Activated CD4-positive, CD25-positive, alpha-beta regulatory T cell treated with anti-CD3 and anti-CD28 coated beads, Interleukin-2, amount 50 U/mL, for 72 hours (primary cell): ENCODE measurements at regions not wholly inside any gene's neighbourhood (a gene's known extent, or its start where the extent isn't known, plus 50 kb on each side); places are given as distances from the start of the nearest gene placed in this dataset.
"Not testable (repeated sequence)": the region's sequence is repeated elsewhere in the genome, so short reads cannot be mapped to it uniquely, and the experiment has no call there.

Experiments
- DNase-seq: peaks from one replicate; pipeline ENCODE4 v3.0.0; 2021

DNA sequence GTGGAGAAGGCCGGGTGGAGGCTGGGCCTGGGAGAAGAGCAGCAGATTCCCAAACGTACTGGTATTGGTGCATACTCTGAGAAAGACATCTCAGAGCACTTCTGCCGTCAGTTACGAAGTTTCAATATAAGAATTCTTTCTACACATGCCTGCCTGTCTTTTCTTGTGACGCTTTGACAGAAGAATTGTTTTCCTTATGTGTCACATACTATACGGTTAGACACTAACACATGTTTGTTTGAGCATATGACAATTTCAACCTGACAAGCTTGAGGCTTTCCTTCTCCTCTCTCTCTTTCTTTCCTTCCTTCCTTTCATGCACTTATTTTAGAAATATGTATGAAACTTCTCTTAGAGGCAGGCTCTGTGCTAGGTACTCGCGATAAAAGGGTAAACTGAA is 360.0 kb downstream of the QKI start:
- no peak for DNase-seq

GRCh38 chr6:163773646-163774045 is 359.1 kb downstream of the QKI start:
- DNase-seq = no peak

DNA sequence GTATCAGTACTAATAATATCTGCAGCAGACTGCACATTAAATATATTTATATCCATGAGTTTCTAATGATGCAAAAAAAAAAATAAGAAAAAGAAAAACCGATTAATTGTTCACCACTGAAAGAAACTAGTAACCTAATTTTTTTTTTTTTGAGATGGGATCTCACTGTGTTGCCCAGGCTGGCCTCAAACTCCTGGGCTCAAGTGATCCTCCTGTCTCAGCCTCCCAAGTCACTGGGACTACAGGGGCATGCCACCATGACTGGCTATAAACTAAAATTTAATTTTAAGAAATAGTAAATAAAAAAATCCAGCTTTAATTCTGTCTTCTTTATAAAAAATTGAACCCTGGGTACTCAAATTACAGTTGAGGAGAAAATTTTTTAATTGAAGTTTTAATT is 358.2 kb downstream of the QKI start:
- DNase-seq = no peak

GRCh38 chr6:163771180-163771579 is 356.7 kb downstream of the QKI start:
- no peak for DNase-seq

GRCh38 chr6:163768905-163769304 is 354.4 kb downstream of the QKI start:
- DNase-seq = no peak

DNA sequence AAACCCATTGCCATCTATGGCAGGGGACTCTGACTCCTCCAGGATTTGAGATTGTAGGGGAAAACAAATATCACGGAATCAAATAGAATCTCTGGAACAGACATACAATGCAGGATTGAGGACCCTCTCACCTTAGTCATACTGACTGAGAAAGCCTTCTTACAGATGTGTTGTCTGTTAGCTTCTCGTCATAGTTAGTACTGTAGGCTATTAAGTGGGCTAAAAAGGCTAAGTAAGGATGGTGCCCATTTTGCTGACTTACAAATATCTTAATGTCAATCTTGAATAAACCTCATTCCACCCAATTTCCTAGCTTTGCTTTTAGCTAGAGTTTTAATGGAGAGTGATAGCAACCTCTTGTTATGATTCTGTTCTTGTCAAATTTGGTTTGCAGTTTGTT is 352.4 kb downstream of the QKI start:
- DNase-seq = no peak

DNA sequence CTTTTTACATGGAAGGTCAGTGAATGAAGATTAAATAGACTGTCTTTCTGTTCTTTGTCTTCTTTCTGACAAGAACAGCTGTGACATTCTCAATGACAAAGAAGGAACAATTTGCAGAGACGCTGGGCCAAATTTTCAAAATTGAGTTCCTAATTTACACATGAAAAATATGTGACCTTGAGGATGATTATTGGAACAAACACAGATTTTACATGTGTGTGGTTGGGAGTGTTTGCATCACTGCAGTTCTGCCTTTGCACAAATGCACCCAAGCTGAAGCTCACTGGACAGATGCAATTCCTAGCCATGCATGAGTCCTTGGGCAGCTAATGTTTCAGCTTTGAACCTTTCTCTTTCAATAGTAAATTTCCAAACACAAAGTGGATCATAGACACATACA is 350.8 kb downstream of the QKI start:
- no peak for DNase-seq

GRCh38 chr6:163764565-163764964 is 350.0 kb downstream of the QKI start:
- DNase-seq = no peak

DNA sequence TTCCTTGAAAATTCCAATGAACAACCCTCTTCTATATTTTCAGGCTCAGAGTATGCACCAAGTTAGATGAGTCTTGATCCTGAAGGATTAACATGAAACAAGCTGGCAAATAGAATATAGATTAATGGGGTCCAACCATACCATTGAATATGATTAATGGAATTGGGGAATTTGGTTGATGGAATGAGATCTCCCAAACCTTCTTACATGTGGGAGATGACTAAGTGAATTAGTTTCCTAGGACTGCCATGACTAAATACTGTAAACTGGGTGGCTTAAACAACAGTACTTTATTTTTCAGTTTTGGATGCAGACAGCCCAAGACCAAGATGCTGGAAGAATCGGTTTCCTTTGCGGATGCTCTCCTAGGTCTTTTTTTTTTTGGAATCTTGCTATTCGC is 347.0 kb downstream of the QKI start:
- DNase-seq = no peak

DNA sequence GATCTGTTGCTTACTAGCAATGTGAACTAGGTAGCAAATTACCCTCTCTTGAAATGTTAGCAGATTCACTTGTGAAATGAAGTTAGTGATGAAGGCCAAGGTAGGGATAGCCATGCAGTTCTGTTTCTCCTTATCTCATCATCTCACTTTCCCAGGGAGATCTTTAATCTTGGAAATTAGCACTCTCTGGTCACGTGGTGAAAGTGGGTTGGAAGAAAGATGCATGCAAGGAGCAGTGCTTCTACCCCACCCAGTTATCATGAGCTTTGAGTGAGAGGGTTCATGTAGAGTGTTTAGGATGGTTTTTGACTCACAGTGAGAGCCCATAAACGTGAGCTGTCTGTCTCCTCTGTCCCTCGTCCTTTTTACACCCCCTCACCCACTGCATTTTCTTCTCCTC is 346.3 kb downstream of the QKI start:
- no peak for DNase-seq

GRCh38 chr6:163759542-163759941 is 345.0 kb downstream of the QKI start:
- DNase-seq = no peak

DNA sequence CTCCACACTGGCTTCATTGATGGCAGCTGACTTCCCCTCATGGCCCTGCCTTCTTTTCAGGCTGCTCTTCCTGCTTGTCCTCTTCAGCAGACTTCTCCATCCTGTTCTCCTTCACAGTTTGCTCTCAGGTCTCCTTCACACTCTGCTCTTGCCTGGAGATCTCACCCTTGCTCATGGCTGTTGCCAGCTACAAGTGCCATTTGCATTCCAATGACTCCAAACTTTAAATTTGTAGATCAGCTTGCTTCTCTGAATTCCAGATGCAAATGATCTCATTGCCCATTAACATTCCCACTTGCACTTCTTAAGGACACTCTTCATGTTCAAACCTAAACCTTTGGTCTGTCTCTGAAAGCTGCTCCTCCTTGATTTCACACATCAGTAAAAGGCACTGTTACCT is 343.0 kb downstream of the QKI start:
- no peak for DNase-seq

DNA sequence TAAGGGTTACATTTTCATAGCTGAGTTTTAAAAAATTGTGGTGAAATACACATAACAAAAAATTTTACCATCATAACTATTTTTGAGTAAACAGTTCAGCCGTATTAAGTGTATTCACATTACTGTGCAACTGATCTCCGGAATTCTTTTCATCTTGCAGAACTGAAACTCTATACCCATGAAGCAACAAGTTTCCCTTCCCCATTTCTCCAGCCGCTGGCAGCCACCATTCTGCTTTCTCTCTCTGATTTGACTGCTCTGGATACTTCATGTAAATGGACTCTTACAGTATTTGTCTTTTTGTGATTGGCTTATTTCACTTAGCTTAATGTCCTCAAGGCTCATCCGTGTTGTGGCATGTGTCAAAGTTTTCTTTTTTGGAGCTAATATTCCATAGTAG is 341.6 kb downstream of the QKI start:
- no peak for DNase-seq

DNA sequence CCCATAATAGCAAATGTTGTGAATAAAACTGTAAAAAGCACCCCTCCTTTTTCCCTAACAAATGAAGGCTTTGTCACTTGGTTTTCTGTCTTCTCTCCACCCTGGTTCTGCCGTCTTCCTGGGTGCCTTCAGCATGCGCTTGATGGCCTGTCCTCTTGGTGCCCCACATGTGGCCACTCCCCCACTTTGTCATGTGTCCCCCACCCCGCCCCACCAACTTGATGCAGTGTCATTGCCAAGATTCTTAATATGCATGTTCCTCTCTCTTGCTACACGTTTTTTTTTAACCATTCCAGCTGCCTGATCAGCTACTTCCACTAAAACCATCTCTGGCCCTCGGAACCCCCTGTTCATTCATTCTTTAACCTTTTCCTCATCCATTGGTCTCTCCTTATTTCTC is 340.3 kb downstream of the QKI start:
- no peak for DNase-seq

DNA sequence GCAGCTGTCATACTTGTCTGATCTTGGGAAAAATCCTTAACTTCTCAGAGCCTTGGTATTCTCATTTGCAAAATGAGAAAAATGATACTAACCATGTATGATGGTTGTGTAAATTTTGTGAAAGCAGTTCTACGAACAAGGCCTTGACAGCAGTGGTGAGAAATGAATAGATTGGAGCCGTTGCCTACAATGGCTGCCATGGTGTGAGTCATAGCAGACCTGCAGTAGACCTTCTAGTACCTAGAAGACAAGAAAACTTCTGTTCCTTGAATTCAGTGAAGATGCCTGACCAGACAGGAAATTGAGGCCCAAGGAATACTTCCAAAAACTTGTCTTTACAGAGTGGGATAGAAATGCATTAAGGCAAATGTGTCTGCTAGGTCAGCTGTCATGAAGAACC is 338.9 kb downstream of the QKI start:
- DNase-seq = no peak

DNA sequence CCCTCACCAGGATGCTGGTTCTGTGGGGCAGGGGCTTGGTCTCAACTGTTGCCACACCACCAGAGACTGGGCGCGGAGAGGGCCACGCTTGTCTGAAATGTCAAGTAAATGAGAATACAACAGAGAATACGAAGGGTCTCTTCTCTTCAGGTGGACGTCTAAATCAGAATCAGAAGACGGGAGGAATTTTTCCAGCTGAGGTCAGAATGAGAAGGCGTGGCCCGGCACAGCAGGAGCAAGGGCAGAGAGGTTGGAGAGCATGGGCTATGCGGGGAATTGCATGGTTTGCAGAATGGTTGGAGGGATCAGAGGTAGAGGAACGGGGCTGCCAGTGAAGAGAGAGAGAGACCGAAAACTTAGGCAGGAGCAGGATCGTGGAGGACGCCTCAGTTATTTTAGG is 337.9 kb downstream of the QKI start:
- DNase-seq = no peak

GRCh38 chr6:163751032-163751525 is 336.6 kb downstream of the QKI start:
- no peak for DNase-seq

DNA sequence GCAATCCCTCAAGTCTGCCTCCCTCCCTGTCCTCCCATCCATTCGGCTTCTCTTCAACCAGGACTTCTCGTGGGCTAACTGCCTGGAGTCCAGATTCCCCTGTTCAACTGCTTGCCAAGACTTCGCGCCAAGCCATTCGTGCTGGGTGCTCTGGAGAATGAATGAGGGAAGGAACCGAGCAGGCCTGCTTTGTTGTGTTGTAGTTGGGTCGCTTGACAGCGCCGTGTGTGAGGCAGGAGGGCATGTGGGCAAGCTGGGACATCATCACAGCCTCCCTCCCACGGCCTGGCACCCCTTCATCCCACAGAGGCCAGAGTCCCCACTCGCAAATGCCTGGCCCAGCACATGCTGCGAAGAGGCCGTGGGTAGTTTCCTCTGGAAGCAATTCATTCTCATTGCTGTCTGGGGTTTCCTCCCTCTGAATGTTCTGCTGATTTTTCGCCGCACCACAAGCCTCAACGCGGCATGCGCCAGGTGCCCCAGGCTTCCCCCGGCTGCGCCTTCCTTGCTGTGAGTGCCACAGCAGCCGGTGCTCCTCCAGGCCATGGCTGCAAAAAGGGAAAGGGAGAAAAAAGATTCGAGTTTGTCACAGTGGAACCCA is 336.0 kb downstream of the QKI start:
- DNase-seq = no peak

DNA sequence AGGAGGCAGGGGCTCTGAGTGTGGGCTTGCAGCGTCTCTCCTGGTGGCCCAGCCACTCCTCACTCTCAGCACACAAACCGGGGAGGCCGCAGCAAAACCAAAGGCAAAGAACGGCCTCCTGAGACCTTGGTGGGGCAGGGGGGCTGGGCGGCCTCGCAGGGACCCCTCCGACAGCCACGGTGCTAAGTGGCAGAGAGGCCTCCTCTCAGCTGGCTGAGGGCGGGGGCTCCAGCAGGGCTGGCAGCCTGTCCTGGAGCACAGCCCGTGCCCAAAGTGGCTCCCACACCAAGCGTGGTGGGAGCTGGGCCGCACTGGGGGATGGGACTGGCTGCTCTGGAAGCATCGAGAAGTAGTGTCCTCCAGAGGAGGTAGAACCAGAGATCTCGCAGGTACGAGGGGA is 334.4 kb downstream of the QKI start:
- no peak for DNase-seq

DNA sequence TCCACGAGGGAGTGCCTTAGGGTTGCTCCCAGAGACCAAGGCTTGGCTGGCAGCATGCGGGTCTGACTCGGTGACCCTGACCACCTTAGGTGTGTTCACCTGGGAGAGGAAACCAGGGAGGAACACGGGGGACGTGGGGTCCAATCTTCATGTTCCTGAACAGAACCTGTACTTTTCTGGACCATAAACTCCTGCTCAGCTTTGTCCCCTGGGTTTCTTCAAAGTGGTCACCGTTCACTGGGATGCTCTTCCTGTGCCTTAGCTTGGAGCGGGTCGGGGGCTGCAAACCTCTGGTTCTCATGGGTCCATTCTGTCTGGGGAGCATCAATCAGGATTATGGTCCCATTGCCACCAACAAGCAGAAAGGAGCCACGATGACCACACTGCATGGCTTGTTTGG is 333.5 kb downstream of the QKI start:
- DNase-seq = no peak

DNA sequence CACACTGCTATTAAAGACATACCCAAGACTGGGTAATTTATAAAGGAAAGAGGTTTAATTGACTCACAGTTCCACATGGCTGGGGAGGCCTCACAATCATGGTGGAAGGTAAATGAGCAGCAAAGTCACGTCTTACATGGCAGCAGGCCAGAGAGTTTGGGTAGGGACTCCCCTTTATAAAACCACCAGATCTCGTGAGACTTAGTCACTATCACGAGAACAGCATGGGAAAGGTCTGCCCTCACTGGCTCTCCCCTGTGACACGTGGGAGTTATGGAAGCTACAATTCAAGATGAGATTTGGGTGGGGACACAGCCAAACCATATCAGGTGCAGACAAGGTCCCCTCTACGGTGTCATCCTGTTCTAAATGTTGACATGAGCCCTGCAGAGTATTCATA is 332.5 kb downstream of the QKI start:
- DNase-seq = not testable (repeated sequence)

DNA sequence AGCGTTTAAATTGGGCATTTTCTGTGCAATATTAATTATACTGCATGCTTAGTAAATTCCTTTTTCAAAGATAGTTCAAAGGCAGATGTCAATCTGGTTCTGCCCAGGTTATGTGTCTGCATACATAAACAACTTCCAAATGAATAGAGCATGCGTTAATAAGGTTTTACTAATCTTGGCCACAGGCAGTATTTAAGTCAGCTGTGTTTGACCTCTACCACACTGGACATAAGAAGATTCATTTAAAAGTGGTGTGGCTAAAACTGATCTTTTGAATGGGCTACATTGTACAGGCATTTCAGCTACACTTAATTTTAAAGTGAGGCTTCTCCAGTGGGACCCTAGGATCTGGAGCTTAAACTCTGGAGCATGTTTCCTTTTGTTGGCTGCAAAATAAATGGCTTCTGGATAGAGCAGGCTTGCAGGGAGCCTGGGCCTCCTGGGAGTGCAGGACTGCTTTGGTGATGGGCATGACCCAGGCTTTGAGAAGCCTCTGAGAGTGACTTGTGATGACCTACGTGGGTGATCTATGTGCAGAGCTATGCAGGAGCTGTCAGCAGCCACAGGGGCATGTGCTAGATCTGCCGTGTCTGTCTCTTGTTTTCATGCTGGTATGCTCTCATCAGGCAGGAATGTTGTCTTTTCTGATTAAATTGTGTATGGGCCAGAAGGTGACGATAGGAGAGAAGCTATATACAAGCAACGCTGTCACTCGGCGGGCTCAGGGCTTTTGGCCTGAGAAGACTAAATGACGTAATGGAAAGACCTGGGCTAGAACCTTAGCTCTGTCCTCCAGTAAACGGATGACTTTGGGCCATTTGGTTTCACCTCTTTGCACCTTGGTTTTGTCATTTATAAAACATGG is 331.2 kb downstream of the QKI start:
- no peak for DNase-seq

- DNase-seq = no peak
Observed at GRCh38 chr6:163744256-163744925, 329.9 kb downstream of the QKI start.

- DNase-seq = no peak
Observed at GRCh38 chr6:163743796-163744195, 329.3 kb downstream of the QKI start.
